A673 (cell line): ENCODE measurements at regions not wholly inside any gene's neighbourhood (a gene's known extent, or its start where the extent isn't known, plus 50 kb on each side); places are given as distances from the start of the nearest gene placed in this dataset.

Experiments
- BruUV-seq: library from RNA; stranded (reverse); fragments of 400-500 nt; replicated peaks from 2 replicates; lab custom pipeline; 2021; lab: Mats Ljungman, UMichigan
- CTCF ChIA-PET: fragments of 300-600 bp; sonication (Branson Sonifier 250); formaldehyde crosslinking; loops from one replicate; lab custom pipeline; 2022; ENCODE audit warnings: antibody characterized with exemption; lab: Charles Lee
- POLR2A ChIA-PET: fragments of 300-600 bp; sonication (Branson Sonifier 250); formaldehyde crosslinking; loops from one replicate; lab custom pipeline; 2022; ENCODE audit warnings: antibody characterized with exemption; ENCODE audit not compliant: low non-redundant PET; lab: Charles Lee
- DNase-seq: peaks from one replicate; pipeline ENCODE4 v3.0.0-alpha.2; 2015; ENCODE audit warnings: low spot score
- H3K27ac ChIP-seq: fragments of 200-600 bp; sonication (generic); 2 replicates; pipeline ENCODE4 v1.5.1; 2016; ENCODE audit warnings: mixed run types, low read depth, mild to moderate bottlenecking, mixed read lengths, antibody characterized with exemption, low read length; ENCODE audit not compliant: poor library complexity, severe bottlenecking
- H3K27me3 ChIP-seq: fragments of 200-600 bp; sonication (generic); replicated peaks from 2 replicates; pipeline ENCODE4 v1.6.1; 2017; ENCODE audit warnings: mixed run types, low read depth, mild to moderate bottlenecking, mixed read lengths, antibody characterized with exemption, low read length; ENCODE audit not compliant: insufficient read depth, poor library complexity
- H3K36me3 ChIP-seq: fragments of 200-600 bp; sonication (generic); 2 replicates; pipeline ENCODE4 v1.6.1; 2016; ENCODE audit warnings: mixed run types, mild to moderate bottlenecking, mixed read lengths, antibody characterized with exemption, low read length; ENCODE audit not compliant: insufficient read depth, poor library complexity, severe bottlenecking
- H3K4me1 ChIP-seq: fragments of 200-600 bp; sonication (generic); 2 replicates; pipeline ENCODE4 v1.6.1; 2017; ENCODE audit warnings: mixed run types, mild to moderate bottlenecking, mixed read lengths, antibody characterized with exemption, low read length; ENCODE audit not compliant: insufficient read depth, poor library complexity, severe bottlenecking
- H3K4me3 ChIP-seq: fragments of 200-600 bp; sonication (generic); 2 replicates; pipeline ENCODE4 v1.5.1; 2016; ENCODE audit warnings: low read depth, mixed run types, mild to moderate bottlenecking, mixed read lengths, low read length; ENCODE audit not compliant: poor library complexity, severe bottlenecking
- H3K9me3 ChIP-seq: fragments of 200-600 bp; sonication (generic); 2 replicates; pipeline ENCODE4 v1.6.1; 2016; ENCODE audit warnings: mixed run types, low read depth, mild to moderate bottlenecking, mixed read lengths, antibody characterized with exemption, low read length; ENCODE audit not compliant: poor library complexity, severe bottlenecking
- EZH2 ChIP-seq: fragments of 200-600 bp; sonication (generic); IDR thresholded peaks from 2 replicates; pipeline ENCODE4 v1.6.1; 2017; ENCODE audit warnings: borderline replicate concordance, low read depth, mild to moderate bottlenecking, mixed read lengths, antibody characterized with exemption, low read length; ENCODE audit not compliant: poor library complexity, severe bottlenecking
- intact Hi-C: fragments of 100-400 bp; cut with micrococcal nuclease; formaldehyde crosslinking; loops from one replicate; pipeline ENCODE4 v1.10.0; 2022; ENCODE audit not compliant: unreplicated experiment
- TF ChIP-seq, protein P1 (sequence below): fragments of 300-800, 200-600 bp; sonication (generic); conservative IDR thresholded peaks from 2 replicates; pipeline ENCODE4 v1.5.1; 2017; ENCODE audit warnings: low read depth, mild to moderate bottlenecking, antibody characterized with exemption, low read length, moderate library complexity, mixed read lengths

DNA sequence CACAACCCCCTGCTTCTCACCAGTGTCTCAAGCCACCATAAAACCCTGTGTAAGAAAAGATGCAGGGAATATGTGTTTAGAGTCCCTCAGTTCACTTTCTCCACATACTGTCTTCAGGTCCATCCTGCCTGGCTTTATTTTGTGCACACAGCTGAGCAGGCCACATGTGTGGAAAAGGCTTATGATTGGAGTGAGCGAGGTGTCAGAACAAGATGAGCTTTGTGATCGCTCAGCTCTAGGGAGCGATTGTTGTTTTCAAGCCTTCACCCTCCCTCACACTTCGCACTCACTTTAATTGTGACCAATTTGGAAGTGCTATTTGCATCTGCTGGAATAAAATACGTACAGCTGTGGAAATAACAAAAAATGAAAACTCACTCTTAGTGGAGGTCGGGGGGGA lies 931.1 kb upstream of the TENM4 start:
- H3K36me3 ChIP-seq = no peaks in the 10 kb centered on the region
- intact Hi-C loops = no loop called here
- ChIA-PET POLR2A (no interaction called here), CTCF (no interaction called here)
- no peaks in the 10 kb centered on the region for H3K27me3 ChIP-seq
- BruUV-seq = no TSS peak
- H3K9me3 ChIP-seq = no peaks in the 10 kb centered on the region
- no peak for TF ChIP-seq EZH2
- TF ChIP-seq, protein P1, sequence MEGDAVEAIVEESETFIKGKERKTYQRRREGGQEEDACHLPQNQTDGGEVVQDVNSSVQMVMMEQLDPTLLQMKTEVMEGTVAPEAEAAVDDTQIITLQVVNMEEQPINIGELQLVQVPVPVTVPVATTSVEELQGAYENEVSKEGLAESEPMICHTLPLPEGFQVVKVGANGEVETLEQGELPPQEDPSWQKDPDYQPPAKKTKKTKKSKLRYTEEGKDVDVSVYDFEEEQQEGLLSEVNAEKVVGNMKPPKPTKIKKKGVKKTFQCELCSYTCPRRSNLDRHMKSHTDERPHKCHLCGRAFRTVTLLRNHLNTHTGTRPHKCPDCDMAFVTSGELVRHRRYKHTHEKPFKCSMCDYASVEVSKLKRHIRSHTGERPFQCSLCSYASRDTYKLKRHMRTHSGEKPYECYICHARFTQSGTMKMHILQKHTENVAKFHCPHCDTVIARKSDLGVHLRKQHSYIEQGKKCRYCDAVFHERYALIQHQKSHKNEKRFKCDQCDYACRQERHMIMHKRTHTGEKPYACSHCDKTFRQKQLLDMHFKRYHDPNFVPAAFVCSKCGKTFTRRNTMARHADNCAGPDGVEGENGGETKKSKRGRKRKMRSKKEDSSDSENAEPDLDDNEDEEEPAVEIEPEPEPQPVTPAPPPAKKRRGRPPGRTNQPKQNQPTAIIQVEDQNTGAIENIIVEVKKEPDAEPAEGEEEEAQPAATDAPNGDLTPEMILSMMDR = no peak
- DNase-seq = no peak
- H3K4me3 ChIP-seq = no peak overlapping the region
- H3K27ac ChIP-seq = no peak overlapping the region
- H3K4me1 ChIP-seq = no peaks in the 10 kb centered on the region

DNA sequence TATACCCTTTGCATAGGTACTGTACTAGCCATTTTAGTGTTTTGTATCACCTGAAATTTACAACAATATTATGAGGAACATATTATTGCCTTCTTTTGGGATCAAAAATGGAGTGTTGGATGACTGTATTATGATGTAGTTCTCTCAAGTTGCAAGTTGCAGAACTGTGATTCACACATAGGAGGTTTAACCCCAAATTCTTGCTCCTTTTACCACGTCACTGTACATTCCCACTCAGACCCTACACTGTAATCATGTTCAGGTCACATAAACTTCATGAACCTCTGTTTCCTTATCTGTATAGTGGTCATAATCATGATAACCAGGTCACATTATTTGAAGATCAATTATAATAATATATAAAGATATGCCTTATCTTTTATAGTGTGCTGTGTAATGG lies 925.1 kb upstream of the TENM4 start:
- intact Hi-C loops = no loop called here
- no peak for TF ChIP-seq EZH2
- TF ChIP-seq, protein P1 = no peak
- no peak overlapping the region for H3K4me3 ChIP-seq
- H3K36me3 ChIP-seq = no peaks in the 10 kb centered on the region
- DNase-seq = no peak
- ChIA-PET CTCF (no interaction called here), POLR2A (interaction anchor here (0.6 kb wide), 1 partner anchor 1028 kb away, joined by 7 read pairs; no protein-coding TSS in a partner anchor)
- BruUV-seq = no TSS peak
- no peaks in the 10 kb centered on the region for H3K9me3 ChIP-seq
- H3K27ac ChIP-seq = no peak overlapping the region
- H3K27me3 ChIP-seq = no peaks in the 10 kb centered on the region
- H3K4me1 ChIP-seq = no peaks in the 10 kb centered on the region

DNA sequence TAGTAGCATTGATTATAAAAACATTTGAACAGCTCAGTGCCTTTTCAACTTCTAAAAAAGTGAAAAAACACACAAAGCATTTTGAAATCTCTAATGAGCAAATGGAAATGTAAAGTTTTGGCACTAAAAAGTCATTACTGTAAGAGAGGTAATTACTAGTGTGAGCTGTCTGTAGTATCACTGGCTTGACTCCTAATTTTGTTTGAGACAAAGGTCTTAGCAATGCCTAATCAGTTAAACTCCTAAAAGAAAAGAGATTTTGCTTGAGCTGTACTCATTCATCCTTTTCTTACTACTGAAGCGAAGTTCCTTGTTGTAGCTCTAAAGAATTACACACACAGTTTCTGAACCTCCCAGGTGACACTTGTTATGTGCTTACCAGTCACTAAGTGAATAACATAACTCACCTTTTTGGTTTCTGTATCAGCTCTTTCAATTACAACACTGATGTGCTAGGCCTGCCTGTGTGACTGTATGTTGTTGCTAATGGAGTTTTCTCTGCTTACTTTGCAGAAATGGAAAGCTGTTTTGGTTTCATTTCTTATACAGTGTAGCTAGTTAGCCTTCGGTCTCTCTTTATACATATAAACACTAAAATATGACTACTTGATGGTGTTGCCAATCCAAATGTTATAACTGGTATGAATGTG lies 924.4 kb upstream of the TENM4 start:
- DNase-seq = no peak
- CTCF ChIA-PET = no interaction called here

More for the DNA sequence above, 924.4 kb upstream of the TENM4 start:
- Histone ChIP-seq H3K27ac (no peak overlapping the region), H3K4me3 (no peak overlapping the region), H3K36me3 (no peaks in the 10 kb centered on the region), H3K4me1 (no peaks in the 10 kb centered on the region), H3K9me3 (no peaks in the 10 kb centered on the region), H3K27me3 (no peaks in the 10 kb centered on the region)
- POLR2A ChIA-PET = no interaction called here
- TF ChIP-seq, protein P1 = no peak
- no peak for TF ChIP-seq EZH2
- intact Hi-C loops = no loop called here
- no TSS peak for BruUV-seq
